ENCODE measurements at regions not wholly inside any gene's neighbourhood (a gene's known extent, or its start where the extent isn't known, plus 50 kb on each side); places are given as distances from the start of the nearest gene placed in this dataset.

- H3K9me3 ChIP-seq, result no peaks in the 10 kb centered on the region
- no peaks in the 10 kb centered on the region for H3K36me3 ChIP-seq
- no peaks in the 10 kb centered on the region for H3K27me3 ChIP-seq
- TF ChIP-seq POLR2AphosphoS5 (IDR thresholded peaks at IDR 0.05), result no peak
- no peaks in the 10 kb centered on the region for H3K4me1 ChIP-seq
- in situ Hi-C loops (cut with MboI; ENCODE audit: low pct_ligation_motif_present in 1 of 4, low pct_unique_long_range_greater_than_20kb in 1 of 4, low sequenced_read_pairs in 3 of 4) (no loop called here), intact Hi-C loops (cut with DNase I; ENCODE audit: low total_unique reads) (no loop called here)
- H3K4me3 ChIP-seq, result no peak overlapping the region
- WGBS, 2 donors (ENCODE audit: low coverage in 1 of 2), result 48 to 53% methylated on average over 3 of the region's 3 CpGs
- H3K27ac ChIP-seq, result no peak overlapping the region
- no peak for DNase-seq
Measured at GRCh38 chr9:120184266-120184665, 395.7 kb downstream of the CDK5RAP2 start.

- DNase-seq, result no peak
- WGBS, 2 donors (ENCODE audit: low coverage in 1 of 2), result 55 to 68% methylated on average over 3 of the region's 3 CpGs
- no peak for TF ChIP-seq POLR2A (IDR thresholded peaks at IDR 0.05)
- no peak for TF ChIP-seq CTCF (IDR thresholded peaks at IDR 0.05)
- TF ChIP-seq POLR2AphosphoS5 (IDR thresholded peaks at IDR 0.05), result no peak
- TF ChIP-seq EP300 (IDR thresholded peaks at IDR 0.05; ENCODE audit: low read depth), result no peak
- Histone ChIP-seq H3K4me3 (no peak overlapping the region), H3K36me3 (no peaks in the 10 kb centered on the region), H3K27me3 (no peaks in the 10 kb centered on the region), H3K9me3 (no peaks in the 10 kb centered on the region), H3K4me1 (no peaks in the 10 kb centered on the region), H3K27ac (no peak overlapping the region)
- in situ Hi-C loops (cut with MboI; ENCODE audit: low pct_ligation_motif_present in 1 of 4, low pct_unique_long_range_greater_than_20kb in 1 of 4, low sequenced_read_pairs in 3 of 4) (no loop called here), intact Hi-C loops (cut with DNase I; ENCODE audit: low total_unique reads) (no loop called here)
Measured at GRCh38 chr9:120183615-120184014, 396.4 kb downstream of the CDK5RAP2 start.

- Histone ChIP-seq H3K27ac (no peak overlapping the region), H3K27me3 (no peaks in the 10 kb centered on the region), H3K4me1 (no peaks in the 10 kb centered on the region), H3K9me3 (no peaks in the 10 kb centered on the region), H3K36me3 (no peaks in the 10 kb centered on the region), H3K4me3 (no peak overlapping the region)
- TF ChIP-seq EP300 (IDR thresholded peaks at IDR 0.05; ENCODE audit: low read depth), result no peak
- WGBS, 2 donors (ENCODE audit: low coverage in 1 of 2), result 71 to 100% methylated on average over 1 of the region's 1 CpG
- intact Hi-C loops (cut with DNase I; ENCODE audit: low total_unique reads), result no loop called here
- in situ Hi-C loops (cut with MboI; ENCODE audit: low pct_ligation_motif_present in 1 of 4, low pct_unique_long_range_greater_than_20kb in 1 of 4, low sequenced_read_pairs in 3 of 4), result no loop called here
- no peak for DNase-seq
Measured at GRCh38 chr9:120182011-120182410, 398.0 kb downstream of the CDK5RAP2 start.

GRCh38 chr9:120177121-120177520, 402.8 kb downstream of the CDK5RAP2 start:
- in situ Hi-C loops (cut with MboI; ENCODE audit: low pct_ligation_motif_present in 1 of 4, low pct_unique_long_range_greater_than_20kb in 1 of 4, low sequenced_read_pairs in 3 of 4), result no loop called here
- no peak overlapping the region for H3K4me3 ChIP-seq
- intact Hi-C loops (cut with DNase I; ENCODE audit: low total_unique reads), result no loop called here

GRCh38 chr9:120175031-120175430, 404.9 kb downstream of the CDK5RAP2 start:
- no peaks in the 10 kb centered on the region for H3K9me3 ChIP-seq
- 50 to 72% methylated on average over 1 to 2 of the region's 2 CpGs for WGBS, 2 donors (ENCODE audit: low coverage in 1 of 2)
- no peak overlapping the region for H3K4me3 ChIP-seq
- DNase-seq, result no peak
- H3K27me3 ChIP-seq, result no peaks in the 10 kb centered on the region
- no peak overlapping the region for H3K27ac ChIP-seq
- no peaks in the 10 kb centered on the region for H3K36me3 ChIP-seq
- no peak for TF ChIP-seq EP300 (IDR thresholded peaks at IDR 0.05; ENCODE audit: low read depth)
- intact Hi-C loops (cut with DNase I; ENCODE audit: low total_unique reads) (no loop called here), in situ Hi-C loops (cut with MboI; ENCODE audit: low pct_ligation_motif_present in 1 of 4, low pct_unique_long_range_greater_than_20kb in 1 of 4, low sequenced_read_pairs in 3 of 4) (no loop called here)
- H3K4me1 ChIP-seq, result no peaks in the 10 kb centered on the region

More at GRCh38 chr9:120177121-120177520, 402.8 kb downstream of the CDK5RAP2 start:
- Histone ChIP-seq H3K27me3 (no peaks in the 10 kb centered on the region), H3K27ac (no peak overlapping the region), H3K9me3 (no peaks in the 10 kb centered on the region), H3K36me3 (no peaks in the 10 kb centered on the region), H3K4me1 (no peaks in the 10 kb centered on the region)
- TF ChIP-seq EP300 (IDR thresholded peaks at IDR 0.05; ENCODE audit: low read depth) (no peak), POLR2A (IDR thresholded peaks at IDR 0.05) (no peak), CTCF (IDR thresholded peaks at IDR 0.05) (no peak), POLR2AphosphoS5 (IDR thresholded peaks at IDR 0.05) (no peak)
- no peak for DNase-seq
- WGBS, 2 donors (ENCODE audit: low coverage in 1 of 2), result 93% methylated on average over 1 of the region's 1 CpG; no CpG with 5 or more reads in 1 of the 2 donors

- Histone ChIP-seq H3K4me3 (no peak overlapping the region), H3K9me3 (no peaks in the 10 kb centered on the region), H3K4me1 (no peaks in the 10 kb centered on the region), H3K27me3 (no peaks in the 10 kb centered on the region), H3K27ac (no peak overlapping the region), H3K36me3 (no peaks in the 10 kb centered on the region)
- TF ChIP-seq POLR2AphosphoS5 (IDR thresholded peaks at IDR 0.05) (no peak), CTCF (IDR thresholded peaks at IDR 0.05) (no peak), POLR2A (IDR thresholded peaks at IDR 0.05) (no peak), EP300 (IDR thresholded peaks at IDR 0.05; ENCODE audit: low read depth) (no peak)
- WGBS, 2 donors (ENCODE audit: low coverage in 1 of 2), result 60 to 63% methylated on average over 6 to 7 of the region's 7 CpGs
- DNase-seq, result no peak
- intact Hi-C loops (cut with DNase I; ENCODE audit: low total_unique reads), result no loop called here
- in situ Hi-C loops (cut with MboI; ENCODE audit: low pct_ligation_motif_present in 1 of 4, low pct_unique_long_range_greater_than_20kb in 1 of 4, low sequenced_read_pairs in 3 of 4), result no loop called here
Measured at GRCh38 chr9:120161776-120162175, 418.2 kb downstream of the CDK5RAP2 start.
